HG02610 (cell line): ENCODE measurements at regions not wholly inside any gene's neighbourhood (a gene's known extent, or its start where the extent isn't known, plus 50 kb on each side); places are given as distances from the start of the nearest gene placed in this dataset.

Experiments used
- ATAC-seq: cut with Tn5 transposase; IDR thresholded peaks from one replicate; pipeline ENCODE4 v1.9.1; 2021; ENCODE audit warnings: mild to moderate bottlenecking, moderate library complexity; ENCODE audit not compliant: unreplicated experiment

- no peak for ATAC-seq
These were observed 808.9 kb downstream of the CDH11 start for GRCh38 chr16:64312980-64313379.

DNA sequence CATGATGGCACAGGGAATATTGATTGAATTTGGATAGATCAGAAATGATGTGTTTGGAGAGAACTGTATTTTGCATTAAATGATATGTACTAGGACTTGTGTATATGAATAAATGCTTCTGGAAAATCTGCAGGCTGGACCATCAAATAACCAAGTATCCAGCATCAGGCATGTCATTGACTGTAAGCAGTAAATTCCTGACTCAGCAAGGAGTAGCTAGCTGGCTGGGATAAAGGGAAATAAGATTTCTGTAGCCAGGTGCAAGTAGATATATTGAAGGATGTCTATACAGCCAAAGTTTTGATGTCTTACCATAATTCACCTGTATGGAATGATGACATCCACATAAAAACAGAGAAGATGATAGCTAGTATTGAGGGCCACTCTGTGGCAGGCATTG lies 809.6 kb downstream of the CDH11 start:
- no peak for ATAC-seq

- no peak for ATAC-seq
These were observed 810.6 kb downstream of the CDH11 start for GRCh38 chr16:64311241-64311640.

DNA sequence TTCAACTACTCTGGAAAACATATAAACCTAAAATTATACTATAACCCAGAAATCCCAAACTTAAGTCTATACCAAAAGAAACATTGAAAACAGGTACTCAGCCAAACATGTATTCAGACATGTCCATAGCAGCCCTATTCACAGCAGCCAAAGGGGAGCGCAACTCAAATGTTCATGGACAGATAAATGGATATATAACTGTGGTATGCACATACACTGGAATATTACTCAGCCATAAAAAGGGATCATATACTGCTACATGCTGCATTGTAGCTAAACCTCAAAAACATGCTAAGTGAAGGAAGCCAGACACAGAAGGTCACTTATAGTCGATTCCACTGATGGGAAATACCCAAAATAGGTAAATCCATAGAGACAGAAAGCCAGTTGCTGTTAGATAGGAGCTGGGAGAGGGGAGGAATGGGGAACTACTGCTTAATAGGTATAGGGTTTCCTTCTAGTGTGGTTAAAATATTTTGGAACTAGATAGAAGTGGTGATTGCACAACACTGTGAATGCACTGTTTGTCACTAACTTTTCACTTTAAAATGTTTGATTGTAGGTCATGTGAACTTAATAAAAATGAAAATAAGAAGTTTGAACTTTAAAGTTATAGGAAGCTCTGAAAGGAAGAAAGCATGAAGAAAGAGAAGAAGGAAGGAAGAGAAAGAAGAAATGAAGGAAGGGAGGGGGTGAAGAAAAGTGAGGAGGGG lies 812.3 kb downstream of the CDH11 start:
- no peak for ATAC-seq

GRCh38 chr16:64308721-64309120 lies 813.1 kb downstream of the CDH11 start:
- no peak for ATAC-seq

- ATAC-seq: no peak
These were observed 814.4 kb downstream of the CDH11 start for GRCh38 chr16:64307431-64307830.

GRCh38 chr16:64305663-64306062 lies 816.2 kb downstream of the CDH11 start:
- no peak for ATAC-seq

DNA sequence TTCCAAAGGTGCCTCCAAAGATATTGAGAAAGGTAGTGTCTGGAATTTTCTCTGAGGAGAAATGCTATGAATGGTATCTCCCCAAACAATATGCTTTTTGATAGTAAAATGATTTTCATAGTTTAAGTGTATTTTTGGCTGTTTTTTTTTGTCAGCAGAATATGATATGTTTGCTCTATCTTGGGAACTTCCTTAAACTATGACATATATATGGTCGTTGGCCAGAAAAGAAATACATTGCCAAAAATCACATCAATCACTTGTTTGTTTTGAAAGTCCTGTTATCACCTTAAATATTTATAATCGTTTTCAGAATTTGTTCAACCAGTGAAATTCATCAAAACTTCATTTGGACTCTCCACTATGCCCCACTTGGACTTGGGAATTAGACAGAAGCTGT lies 816.9 kb downstream of the CDH11 start:
- ATAC-seq: no peak

GRCh38 chr16:64304396-64304795 lies 817.5 kb downstream of the CDH11 start:
- ATAC-seq: no peak

DNA sequence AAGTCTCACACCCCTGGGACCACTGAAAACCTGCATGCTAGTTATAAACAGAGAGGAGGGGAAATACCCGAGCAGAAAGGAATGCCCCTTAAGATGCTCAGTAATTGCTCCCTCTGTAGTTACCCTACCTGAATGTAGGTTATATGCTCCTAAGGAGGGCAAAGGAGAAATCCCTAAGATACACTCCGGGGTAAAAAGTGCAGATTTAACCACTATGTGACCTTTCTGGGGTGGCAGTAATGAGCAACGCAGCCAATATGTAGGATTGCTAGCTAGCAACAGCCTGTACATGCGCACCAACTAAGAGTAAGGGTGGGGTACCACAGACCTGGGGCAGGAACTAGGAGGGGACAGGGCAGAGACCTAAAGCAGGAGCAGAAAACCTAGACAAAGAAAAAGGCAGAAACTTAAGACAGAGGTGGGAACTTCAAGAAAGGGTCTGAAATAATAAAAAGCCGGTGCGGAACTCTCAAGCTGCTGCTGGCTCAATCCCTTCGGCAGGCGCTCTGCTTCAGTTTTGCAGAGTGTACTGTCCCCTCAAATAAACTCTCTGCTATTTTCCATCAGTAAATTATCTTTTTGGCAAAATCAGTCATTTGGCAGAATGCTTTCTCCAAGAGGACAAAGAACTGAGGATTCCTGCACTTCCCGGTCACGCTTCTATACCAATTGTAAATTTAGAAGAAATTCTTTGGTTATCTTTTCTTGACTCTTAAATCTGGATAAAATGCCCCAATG lies 823.8 kb downstream of the CDH11 start:
- no peak for ATAC-seq

DNA sequence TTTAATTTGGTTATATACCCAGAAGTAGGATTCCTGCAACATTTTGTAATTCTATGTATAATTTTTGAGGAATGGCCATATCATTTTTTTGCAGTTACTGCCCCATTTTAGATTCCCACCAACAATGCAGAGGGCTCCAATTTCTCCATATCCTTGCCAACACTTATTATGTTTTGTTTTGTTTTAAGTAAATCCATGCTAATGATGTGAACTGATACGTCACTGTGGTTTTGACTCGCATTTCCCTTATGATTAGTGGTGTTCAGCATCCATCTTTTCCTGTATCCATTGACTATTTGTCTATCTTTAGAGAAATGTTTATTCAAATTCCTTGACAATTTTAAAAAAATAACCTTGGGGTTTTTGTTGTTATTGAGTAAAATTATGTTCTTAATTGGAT lies 826.4 kb downstream of the CDH11 start:
- no peak for ATAC-seq

GRCh38 chr16:64292953-64293352 lies 828.9 kb downstream of the CDH11 start:
- no peak for ATAC-seq

DNA sequence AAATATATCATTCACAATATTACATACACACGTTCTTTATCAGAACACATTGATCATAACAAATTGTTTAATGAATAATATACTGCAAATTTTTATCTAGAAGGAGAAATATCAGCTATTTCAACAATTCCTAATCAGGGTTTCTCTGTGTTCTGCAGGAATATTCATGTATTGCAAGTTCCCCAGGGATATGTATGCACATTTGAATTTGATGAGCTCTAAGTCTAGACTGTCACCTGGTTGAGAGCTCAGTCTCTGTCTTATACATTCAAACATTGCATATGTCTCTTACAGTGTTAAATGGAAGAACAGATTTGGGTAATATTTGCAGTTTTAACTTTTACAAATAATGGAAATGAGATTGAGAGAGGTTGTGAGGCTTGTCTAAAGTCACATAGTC lies 829.7 kb downstream of the CDH11 start:
- ATAC-seq: no peak

DNA sequence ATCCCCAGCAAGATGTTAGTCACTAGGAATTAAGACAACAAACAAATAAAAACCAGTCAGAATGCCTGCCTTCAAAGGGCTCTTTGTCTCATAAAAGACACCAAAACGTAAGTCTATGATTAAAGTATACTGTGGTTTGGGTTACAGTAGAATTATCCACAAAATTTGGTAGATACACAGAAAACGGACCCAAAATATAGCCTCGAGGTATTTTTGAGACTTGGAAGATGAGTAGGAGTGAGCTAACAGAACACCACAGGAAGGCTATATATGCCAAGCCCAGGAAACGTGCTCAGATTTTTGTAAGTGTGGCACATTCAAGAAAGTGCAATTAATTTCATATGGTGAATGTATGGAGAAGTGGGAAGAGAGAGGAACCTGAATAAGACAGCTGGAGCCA lies 831.4 kb downstream of the CDH11 start:
- ATAC-seq: no peak

DNA sequence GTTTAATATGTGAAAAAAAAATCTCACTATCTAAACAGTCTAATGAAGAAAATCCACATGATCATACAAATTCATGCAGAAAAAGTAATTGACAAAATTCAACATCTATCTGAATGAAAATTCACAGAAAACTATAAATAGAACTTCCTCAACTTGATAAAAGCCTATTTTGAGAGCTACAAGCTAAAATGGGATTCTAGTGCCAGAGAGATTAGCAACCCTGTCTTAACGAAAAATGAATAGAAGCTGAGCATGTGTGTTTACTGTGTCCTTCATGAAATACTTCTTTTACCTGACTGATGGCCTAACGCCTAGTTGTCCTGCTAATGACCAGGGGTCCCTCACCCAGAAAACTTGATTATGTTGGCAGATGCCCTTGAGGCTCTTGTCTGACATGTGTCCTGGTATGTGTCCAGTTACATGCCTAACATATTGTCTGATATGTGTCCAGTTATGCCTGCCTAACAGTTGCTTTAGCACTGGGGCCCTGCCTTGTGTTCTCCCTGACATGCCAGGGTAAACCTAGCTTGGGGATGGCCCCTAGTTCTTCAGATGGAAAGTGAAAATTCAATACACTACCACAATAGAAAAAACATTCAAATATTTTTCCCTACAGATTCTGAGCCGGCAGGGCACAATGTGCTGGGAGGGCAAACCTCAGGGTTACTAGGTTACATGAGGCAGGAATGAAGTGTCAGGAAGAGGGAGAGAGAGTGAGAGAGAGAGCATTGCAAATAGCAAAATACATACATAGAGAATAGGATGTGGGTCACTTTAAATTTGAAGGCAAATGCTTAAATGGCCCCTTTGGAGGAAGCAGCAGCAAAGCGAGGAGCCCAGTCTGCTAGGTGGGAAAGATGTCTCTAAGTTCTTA lies 834.0 kb downstream of the CDH11 start:
- ATAC-seq: no peak

DNA sequence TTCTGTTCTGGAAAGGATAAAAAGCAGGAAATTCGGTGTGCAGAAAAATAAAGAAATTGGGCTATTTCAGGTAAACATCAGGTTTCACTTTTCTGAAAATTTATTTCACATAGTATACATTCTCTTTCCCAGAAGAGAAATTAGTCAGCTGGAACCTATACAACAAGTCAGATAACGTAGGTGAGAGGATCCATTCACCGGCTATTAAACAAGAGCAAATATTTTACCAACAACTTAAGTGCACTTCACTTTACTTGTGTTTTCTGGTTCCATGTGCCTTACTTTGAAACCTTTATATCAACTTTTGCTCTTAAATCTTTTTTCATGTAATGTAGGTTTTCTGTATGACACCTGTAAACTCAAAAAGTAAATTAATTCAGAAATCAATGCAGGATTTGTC lies 839.7 kb downstream of the CDH11 start:
- ATAC-seq: no peak

GRCh38 chr16:64280317-64280716 lies 841.5 kb downstream of the CDH11 start:
- ATAC-seq: no peak

DNA sequence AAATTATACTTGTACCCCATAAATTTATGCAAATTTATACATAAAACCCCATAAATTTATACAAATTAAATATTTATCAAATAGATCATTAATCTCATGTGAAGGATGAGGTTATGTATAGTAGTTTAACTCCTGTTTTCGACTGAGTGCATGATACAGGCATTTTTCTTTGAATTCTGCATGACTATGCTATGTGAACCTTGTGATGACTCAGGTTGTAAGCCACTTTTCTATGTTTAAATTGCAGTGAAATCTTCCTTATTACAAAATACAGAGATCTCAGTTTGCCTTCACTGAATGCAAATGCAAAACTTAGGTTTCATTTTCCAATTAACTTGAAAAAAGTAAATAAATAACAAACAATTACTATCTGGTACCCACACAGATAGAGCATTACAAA lies 843.7 kb downstream of the CDH11 start:
- no peak for ATAC-seq

DNA sequence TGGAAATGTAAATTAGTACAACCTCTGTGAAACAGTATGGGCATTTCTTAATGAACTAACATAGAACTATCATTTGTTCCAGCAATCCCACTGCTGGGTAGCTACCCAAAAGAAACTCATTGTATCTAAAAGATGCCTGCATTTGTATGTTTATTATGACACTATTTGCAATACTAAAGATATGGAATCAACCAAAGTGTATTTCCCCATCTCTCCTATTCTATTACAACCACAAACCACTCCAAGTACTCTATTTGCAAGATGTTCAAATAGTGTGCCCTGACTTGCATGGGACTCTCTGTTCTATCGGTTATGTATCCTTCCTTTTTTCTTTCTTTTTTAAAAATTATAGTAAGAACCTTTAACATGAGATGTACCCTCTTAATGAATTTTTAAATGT lies 845.2 kb downstream of the CDH11 start:
- no peak for ATAC-seq

- ATAC-seq: no peak
These were observed 849.8 kb downstream of the CDH11 start for GRCh38 chr16:64272028-64272427.

DNA sequence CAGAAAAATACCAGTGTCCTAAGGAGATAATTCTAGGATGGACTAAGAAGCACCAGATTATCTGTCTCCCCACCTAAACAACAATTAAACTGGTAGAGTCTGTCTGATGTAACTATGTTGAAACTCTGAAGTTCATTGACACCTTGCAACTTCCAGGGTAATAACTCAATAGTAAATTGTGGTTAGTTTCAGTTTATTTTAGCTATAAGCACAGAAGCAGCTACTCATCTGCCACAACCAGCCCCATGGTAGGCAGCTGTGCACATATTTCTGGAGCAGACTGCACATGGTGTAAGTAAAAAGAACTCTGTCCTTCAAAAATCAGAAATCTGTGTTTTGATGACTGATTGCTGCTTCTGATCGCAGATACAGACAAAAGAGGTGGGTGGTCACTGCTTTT lies 852.1 kb downstream of the CDH11 start:
- ATAC-seq: no peak

GRCh38 chr16:64265756-64266155 lies 856.1 kb downstream of the CDH11 start:
- ATAC-seq: no peak
